ENCODE measurements at regions not wholly inside any gene's neighbourhood (a gene's known extent, or its start where the extent isn't known, plus 50 kb on each side); places are given as distances from the start of the nearest gene placed in this dataset.
"Not testable (repeated sequence)": the region's sequence is repeated elsewhere in the genome, so short reads cannot be mapped to it uniquely, and the experiment has no call there.

GRCh38 chr4:138800421-138800820 lies 215.2 kb upstream of the NOCT start:
- no peak for DNase-seq (ENCODE audit: low read depth in 2 of 2)

GRCh38 chr4:138798404-138798803 lies 217.2 kb upstream of the NOCT start:
- no peak for DNase-seq (ENCODE audit: low read depth in 2 of 2)

- DNase-seq (ENCODE audit: low read depth in 2 of 2), result no peak
Measured at GRCh38 chr4:138797646-138798045, 217.9 kb upstream of the NOCT start.

- no peak for DNase-seq (ENCODE audit: low read depth in 2 of 2)
Measured at GRCh38 chr4:138796761-138797160, 218.8 kb upstream of the NOCT start.

GRCh38 chr4:138790706-138791340 lies 224.8 kb upstream of the NOCT start:
- no peak for DNase-seq (ENCODE audit: low read depth in 2 of 2)

- DNase-seq (ENCODE audit: low read depth in 2 of 2), result no peak
Measured at GRCh38 chr4:138789796-138790195, 225.8 kb upstream of the NOCT start.

GRCh38 chr4:138788857-138789256 lies 226.7 kb upstream of the NOCT start:
- DNase-seq (ENCODE audit: low read depth in 2 of 2), result no peak

GRCh38 chr4:138788267-138788790 lies 227.3 kb upstream of the NOCT start:
- no peak for DNase-seq (ENCODE audit: low read depth in 2 of 2)

GRCh38 chr4:138779761-138780160 lies 235.8 kb upstream of the NOCT start:
- DNase-seq (ENCODE audit: low read depth in 2 of 2), result not testable (repeated sequence)

- no peak for DNase-seq (ENCODE audit: low read depth in 2 of 2)
Measured at GRCh38 chr4:138775890-138776289, 239.7 kb upstream of the NOCT start.

- DNase-seq (ENCODE audit: low read depth in 2 of 2), result no peak
Measured at GRCh38 chr4:138775489-138775888, 240.1 kb upstream of the NOCT start.

GRCh38 chr4:138774940-138775339 lies 240.6 kb upstream of the NOCT start:
- DNase-seq (ENCODE audit: low read depth in 2 of 2), result no peak

GRCh38 chr4:138774125-138774524 lies 241.5 kb upstream of the NOCT start:
- DNase-seq (ENCODE audit: low read depth in 2 of 2), result not testable (repeated sequence)

- DNase-seq (ENCODE audit: low read depth in 2 of 2), result no peak
Measured at GRCh38 chr4:138773321-138773720, 242.3 kb upstream of the NOCT start.

GRCh38 chr4:138772366-138772765 lies 243.2 kb upstream of the NOCT start:
- no peak for DNase-seq (ENCODE audit: low read depth in 2 of 2)

- no peak for DNase-seq (ENCODE audit: low read depth in 2 of 2)
Measured at GRCh38 chr4:138770818-138771217, 244.8 kb upstream of the NOCT start.

GRCh38 chr4:138766332-138766731 lies 249.2 kb upstream of the NOCT start:
- DNase-seq (ENCODE audit: low read depth in 2 of 2), result no peak

GRCh38 chr4:138765442-138765841 lies 250.1 kb upstream of the NOCT start:
- no peak for DNase-seq (ENCODE audit: low read depth in 2 of 2)

- no peak for DNase-seq (ENCODE audit: low read depth in 2 of 2)
Measured at GRCh38 chr4:138761638-138762220, 253.9 kb upstream of the NOCT start.

GRCh38 chr4:138759554-138759902 lies 256.1 kb upstream of the NOCT start:
- DNase-seq (ENCODE audit: low read depth in 2 of 2), result no peak

- no peak for DNase-seq (ENCODE audit: low read depth in 2 of 2)
Measured at GRCh38 chr4:138758876-138759553, 256.6 kb upstream of the NOCT start.

GRCh38 chr4:138758196-138758595 lies 257.4 kb upstream of the NOCT start:
- DNase-seq (ENCODE audit: low read depth in 2 of 2), result no peak

- no peak for DNase-seq (ENCODE audit: low read depth in 2 of 2)
Measured at GRCh38 chr4:138757432-138757831, 258.1 kb upstream of the NOCT start.
